K562 (cell line): ENCODE measurements at regions not wholly inside any gene's neighbourhood (a gene's known extent, or its start where the extent isn't known, plus 50 kb on each side); places are given as distances from the start of the nearest gene placed in this dataset.

Experiments
- RNF2 ChIP-seq: sonication (generic); IDR thresholded peaks from 2 replicates; pipeline ENCODE4 v1.6.1; 2016
- THRAP3 ChIP-seq: fragments of 450-650 bp; IDR thresholded peaks from 2 replicates; pipeline ENCODE4 v1.6.1; 2016; ENCODE audit warnings: mild to moderate bottlenecking, inconsistent platforms, borderline replicate concordance

GRCh38 chr1:83704350-83704749 lies 294.6 kb downstream of the TTLL7 start:
- TF ChIP-seq RNF2 (no peak), THRAP3 (no peak)
